ENCODE measurements at regions not wholly inside any gene's neighbourhood (a gene's known extent, or its start where the extent isn't known, plus 50 kb on each side); places are given as distances from the start of the nearest gene placed in this dataset.

- intact Hi-C loops (cut with micrococcal nuclease; ENCODE audit: unreplicated experiment): no loop called here
- no peaks in the 10 kb centered on the region for H3K36me3 ChIP-seq (ENCODE audit: low read depth)
- DNase-seq: no peak
- no peak overlapping the region for H3K4me2 ChIP-seq
- no TSS peak for BruUV-seq (replicated peaks)
- no peaks in the 10 kb centered on the region for H4K20me1 ChIP-seq (ENCODE audit: insufficient read depth)
- H3K27ac ChIP-seq: no peak overlapping the region
- ChIA-PET CTCF (no interaction called here), POLR2A (ENCODE audit: unreplicated experiment) (no interaction called here)
- no peaks in the 10 kb centered on the region for H3K27me3 ChIP-seq (ENCODE audit: insufficient read depth, low read depth)
- H3F3A ChIP-seq (ENCODE audit: insufficient read depth, low read depth): no peaks in the 10 kb centered on the region
- H2AFZ ChIP-seq: no peak overlapping the region
- H3K79me2 ChIP-seq (ENCODE audit: low read depth): no peaks in the 10 kb centered on the region
- no peaks in the 10 kb centered on the region for H3K9me2 ChIP-seq (ENCODE audit: insufficient read depth)
- TF ChIP-seq CTCF (conservative IDR thresholded peaks at IDR 0.05): no peak
- TF ChIP-seq EZH2 (IDR thresholded peaks at IDR 0.05; ENCODE audit: low read depth): no peak
- H3K9me3 ChIP-seq (ENCODE audit: insufficient read depth, low read depth): no peaks in the 10 kb centered on the region
- H3K4me1 ChIP-seq (replicated peaks; ENCODE audit: insufficient read depth): no peaks in the 10 kb centered on the region
- H3K4me3 ChIP-seq: no peak overlapping the region
Measured at GRCh38 chr2:51620796-51621195, 588.9 kb upstream of the NRXN1 start.

- Histone ChIP-seq H2AFZ (no peak overlapping the region), H3F3A (ENCODE audit: insufficient read depth, low read depth) (no peaks in the 10 kb centered on the region), H3K4me3 (no peak overlapping the region), H3K79me2 (ENCODE audit: low read depth) (no peaks in the 10 kb centered on the region), H3K36me3 (ENCODE audit: low read depth) (no peaks in the 10 kb centered on the region), H3K27ac (no peak overlapping the region), H3K9me2 (ENCODE audit: insufficient read depth) (no peaks in the 10 kb centered on the region), H3K27me3 (ENCODE audit: insufficient read depth, low read depth) (no peaks in the 10 kb centered on the region), H3K4me1 (replicated peaks; ENCODE audit: insufficient read depth) (no peaks in the 10 kb centered on the region), H3K4me2 (no peak overlapping the region), H4K20me1 (ENCODE audit: insufficient read depth) (no peaks in the 10 kb centered on the region), H3K9me3 (ENCODE audit: insufficient read depth, low read depth) (no peaks in the 10 kb centered on the region)
- no peak for DNase-seq
- ChIA-PET CTCF (no interaction called here), POLR2A (ENCODE audit: unreplicated experiment) (no interaction called here)
- intact Hi-C loops (cut with micrococcal nuclease; ENCODE audit: unreplicated experiment): no loop called here
- no peak for TF ChIP-seq CTCF (conservative IDR thresholded peaks at IDR 0.05)
- TF ChIP-seq EZH2 (IDR thresholded peaks at IDR 0.05; ENCODE audit: low read depth): no peak
- no TSS peak for BruUV-seq (replicated peaks)
Measured at GRCh38 chr2:51619961-51620360, 588.0 kb upstream of the NRXN1 start.

- intact Hi-C loops (cut with micrococcal nuclease; ENCODE audit: unreplicated experiment): no loop called here
- DNase-seq: no peak
- ChIA-PET POLR2A (ENCODE audit: unreplicated experiment) (no interaction called here), CTCF (no interaction called here)
- Histone ChIP-seq H3K4me1 (replicated peaks; ENCODE audit: insufficient read depth) (no peaks in the 10 kb centered on the region), H3K9me2 (ENCODE audit: insufficient read depth) (no peaks in the 10 kb centered on the region), H3K9me3 (ENCODE audit: insufficient read depth, low read depth) (no peaks in the 10 kb centered on the region), H4K20me1 (ENCODE audit: insufficient read depth) (no peaks in the 10 kb centered on the region), H3K27ac (no peak overlapping the region), H3K4me2 (no peak overlapping the region), H3F3A (ENCODE audit: insufficient read depth, low read depth) (no peaks in the 10 kb centered on the region), H3K79me2 (ENCODE audit: low read depth) (no peaks in the 10 kb centered on the region), H3K4me3 (no peak overlapping the region), H3K27me3 (ENCODE audit: insufficient read depth, low read depth) (no peaks in the 10 kb centered on the region), H3K36me3 (ENCODE audit: low read depth) (no peaks in the 10 kb centered on the region), H2AFZ (no peak overlapping the region)
- TF ChIP-seq CTCF (conservative IDR thresholded peaks at IDR 0.05): no peak
- TF ChIP-seq EZH2 (IDR thresholded peaks at IDR 0.05; ENCODE audit: low read depth): no peak
- BruUV-seq (replicated peaks): no TSS peak
Measured at GRCh38 chr2:51612387-51612786, 580.5 kb upstream of the NRXN1 start.

Measured in PC-9 (cell line).